Lung (tissue), 11 donors: ENCODE measurements at regions not wholly inside any gene's neighbourhood (a gene's known extent, or its start where the extent isn't known, plus 50 kb on each side); places are given as distances from the start of the nearest gene placed in this dataset.

Source experiments
- ATAC-seq: fragments of 200-7000 bp; cut with Tn5 transposase; one replicate; pipeline ENCODE4 v1.9.1; 2020; ENCODE audit warnings: moderate number of reproducible peaks; ENCODE audit not compliant: insufficient read depth, low FRiP score
- DNase-seq, 3 donors: peaks; one replicate each; pipeline ENCODE4 v3.0.0-alpha.2; 2013 to 2017
- H3K27ac ChIP-seq, 2 donors: one replicate each; pipeline ENCODE4 v1.5.1; 2013; ENCODE audit warnings: mild to moderate bottlenecking in 2 of 2, moderate library complexity in 2 of 2, control low read depth in 1 of 2, inconsistent platforms in 1 of 2, low read depth in 1 of 2, low read length in 1 of 2
- H3K27me3 ChIP-seq, 3 donors: one replicate each; pipeline ENCODE4 v1.5.1; 2013; ENCODE audit warnings: low read length in 2 of 3; ENCODE audit not compliant: control insufficient read depth in 3 of 3, insufficient read depth in 3 of 3
- H3K36me3 ChIP-seq, 4 donors: one replicate each; pipeline ENCODE4 v1.5.1; 2013; ENCODE audit warnings: low read length in 4 of 4, mild to moderate bottlenecking in 1 of 4, moderate library complexity in 1 of 4; ENCODE audit not compliant: control insufficient read depth in 4 of 4, insufficient read depth in 4 of 4
- H3K4me1 ChIP-seq, 5 donors: one replicate each; pipeline ENCODE4 v1.5.1; 2013; ENCODE audit warnings: low read length in 5 of 5, mild to moderate bottlenecking in 2 of 5, moderate library complexity in 1 of 5; ENCODE audit not compliant: control insufficient read depth in 5 of 5, insufficient read depth in 5 of 5
- H3K4me3 ChIP-seq: one replicate; pipeline ENCODE4 v1.5.1; 2013; ENCODE audit warnings: mild to moderate bottlenecking, control low read depth, moderate library complexity
- H3K9ac ChIP-seq, 2 donors: one replicate each; pipeline ENCODE4 v1.5.1; 2013; ENCODE audit warnings: low read length in 2 of 2, control low read depth in 1 of 2; ENCODE audit not compliant: insufficient read depth in 1 of 2
- H3K9me3 ChIP-seq, 4 donors: one replicate each; pipeline ENCODE4 v1.5.1; 2013; ENCODE audit warnings: low read length in 3 of 4, mild to moderate bottlenecking in 1 of 4, moderate library complexity in 1 of 4; ENCODE audit not compliant: control insufficient read depth in 4 of 4, insufficient read depth in 3 of 4
- CTCF ChIP-seq: IDR thresholded peaks from 2 replicates; pipeline ENCODE4 v1.5.1; 2012; ENCODE audit warnings: mild to moderate bottlenecking; ENCODE audit errors: control extremely low read depth, extremely low read depth
- WGBS, 2 donors: extraction: QIAGEN DNeasy Blood & Tissue Kit; methylation state at CpG; one replicate each; pipeline ENCODE4 v1.1.7; 2013; 5-methylcytosine and 5-hydroxymethylcytosine counted together
- donor health status: control.
- donor health status: control.
- donor health status: Bipolar disorder and iron deficiency.
- donor health status: healthy.
- donor health status: DM: yes; HTN: yes; CAD: no.

GRCh38 chr2:22282916-22283315, 1102.1 kb upstream of the KLHL29 start:
- Histone ChIP-seq H3K9ac (no peak overlapping the region), H3K27ac (no peak overlapping the region), H3K36me3 (no peaks in the 10 kb centered on the region), H3K27me3 (no peaks in the 10 kb centered on the region), H3K4me1 (peaks cover 0 to 51% (median 5%) of the 10 kb centered on the region in 5 donors), H3K4me3 (no peak overlapping the region), H3K9me3 (no peaks in the 10 kb centered on the region)
- 74 to 75% methylated on average over 6 of the region's 6 CpGs for WGBS, 2 donors
- ATAC-seq = no peak
- no peak for TF ChIP-seq CTCF
- DNase-seq = no peak

GRCh38 chr2:22283436-22283835, 1101.5 kb upstream of the KLHL29 start:
- WGBS, 2 donors = 82 to 83% methylated on average over 9 of the region's 9 CpGs
- no peak for ATAC-seq
- TF ChIP-seq CTCF = no peak

DNA sequence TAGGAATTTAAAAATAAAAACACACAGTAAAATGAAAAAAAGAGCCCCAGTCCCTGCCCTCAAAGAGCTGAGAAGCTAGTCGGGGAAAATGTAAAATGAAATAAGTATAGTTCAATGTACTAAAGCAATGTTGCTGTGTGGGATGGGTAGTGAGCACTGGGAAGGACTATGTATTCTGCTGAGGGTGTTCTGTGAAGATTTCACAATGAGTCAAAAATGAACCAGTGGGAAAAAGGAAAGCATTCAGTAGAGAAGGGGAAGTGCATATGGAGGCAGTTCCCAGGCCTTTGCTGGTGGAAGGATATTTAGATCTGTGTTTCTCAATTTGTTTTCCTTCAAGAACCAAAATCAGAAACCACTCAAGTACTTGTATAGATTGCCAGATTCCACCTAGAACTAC, 1094.7 kb upstream of the KLHL29 start:
- H3K27me3 ChIP-seq = no peaks in the 10 kb centered on the region
- ATAC-seq (no peak), DNase-seq (no peak)
- H3K36me3 ChIP-seq = no peaks in the 10 kb centered on the region
- no peak overlapping the region for H3K27ac ChIP-seq
- H3K4me3 ChIP-seq = no peak overlapping the region
- peaks cover 0 to 6% (median 0%) of the 10 kb centered on the region in 5 donors for H3K4me1 ChIP-seq
- no peaks in the 10 kb centered on the region for H3K9me3 ChIP-seq
- no peak for TF ChIP-seq CTCF
- H3K9ac ChIP-seq = no peak overlapping the region
- 86 to 89% methylated on average over 1 of the region's 1 CpG for WGBS, 2 donors

More at GRCh38 chr2:22283436-22283835, 1101.5 kb upstream of the KLHL29 start:
- peak in 2 of 3 donors; percentile 59 to 76 for DNase-seq
- Histone ChIP-seq H3K36me3 (no peaks in the 10 kb centered on the region), H3K27ac (no peak overlapping the region), H3K4me1 (peaks cover 0 to 55% (median 5%) of the 10 kb centered on the region in 5 donors), H3K27me3 (no peaks in the 10 kb centered on the region), H3K9ac (no peak overlapping the region), H3K9me3 (no peaks in the 10 kb centered on the region), H3K4me3 (no peak overlapping the region)

- no peaks in the 10 kb centered on the region for H3K36me3 ChIP-seq
- 77 to 84% methylated on average over 4 of the region's 4 CpGs for WGBS, 2 donors
- no peak for ATAC-seq
- TF ChIP-seq CTCF = no peak
- no peak overlapping the region for H3K9ac ChIP-seq
- no peak overlapping the region for H3K4me3 ChIP-seq
- peaks cover 0 to 6% (median 0%) of the 10 kb centered on the region in 5 donors for H3K4me1 ChIP-seq
- no peak overlapping the region for H3K27ac ChIP-seq
- H3K27me3 ChIP-seq = no peaks in the 10 kb centered on the region
- no peaks in the 10 kb centered on the region for H3K9me3 ChIP-seq
- DNase-seq = no peak
Measured at GRCh38 chr2:22290909-22291473, 1094.0 kb upstream of the KLHL29 start.
